Thyroid gland (tissue), 4 donors: ENCODE measurements at regions not wholly inside any gene's neighbourhood (a gene's known extent, or its start where the extent isn't known, plus 50 kb on each side); places are given as distances from the start of the nearest gene placed in this dataset.

Experiments used
- CTCF ChIP-seq, 6 experiments: fragments of 200-600 bp in 3 of 6; fragments of 450-650 bp in 3 of 6; sonication (generic) in 3 of 6; IDR thresholded peaks; one replicate each; pipeline ENCODE4 v1.5.1; 2016 to 2019; ENCODE audit warnings: antibody characterized with exemption in 6 of 6, mild to moderate bottlenecking in 2 of 6, inconsistent platforms in 1 of 6, moderate library complexity in 1 of 6
- POLR2A ChIP-seq, 2 donors: fragments of 450-650 bp; IDR thresholded peaks; one replicate each; pipeline ENCODE4 v1.6.1; 2017; ENCODE audit warnings: antibody characterized with exemption in 2 of 2, mild to moderate bottlenecking in 2 of 2, moderate library complexity in 1 of 2

- TF ChIP-seq CTCF (IDR thresholded peaks at IDR 0.05) (no peak), POLR2A (IDR thresholded peaks at IDR 0.05) (no peak)
These were observed 83.2 kb upstream of the HNF1B start for GRCh38 chr17:37827905-37828650.
